NB4 (cell line): ENCODE measurements at regions not wholly inside any gene's neighbourhood (a gene's known extent, or its start where the extent isn't known, plus 50 kb on each side); places are given as distances from the start of the nearest gene placed in this dataset.

Source experiments
- DNase-seq: peaks from one replicate; pipeline ENCODE4 v3.0.0; 2010; ENCODE audit warnings: low read depth
- H3K4me3 ChIP-seq: one replicate; pipeline ENCODE4 v1.5.1; 2011; ENCODE audit warnings: mild to moderate bottlenecking, low read depth, low read length, moderate library complexity
- CTCF ChIP-seq: IDR thresholded peaks from one replicate; pipeline ENCODE4 v1.5.1; 2012; ENCODE audit warnings: low read depth, low read length
- MAX ChIP-seq: IDR thresholded peaks from 2 replicates; pipeline ENCODE4 v1.6.1; 2011; ENCODE audit warnings: low read depth, low read length
- MYC ChIP-seq: IDR thresholded peaks from 2 replicates; pipeline ENCODE4 v1.6.1; 2011; ENCODE audit warnings: low read depth, low read length
- POLR2A ChIP-seq: IDR thresholded peaks from 2 replicates; pipeline ENCODE4 v1.6.1; 2011; ENCODE audit warnings: mild to moderate bottlenecking; ENCODE audit not compliant: insufficient read length; ENCODE audit errors: extremely low read depth

- DNase-seq = no peak
- TF ChIP-seq CTCF = no peak
These were observed 76.7 kb upstream of the SLCO1B1 start for GRCh38 chr12:21054334-21054733.

GRCh38 chr12:21065845-21066244, 65.1 kb upstream of the SLCO1B1 start:
- peak; percentile 35 for DNase-seq
- TF ChIP-seq CTCF (peak; percentile 35), POLR2A (no peak)
- no peak overlapping the region for H3K4me3 ChIP-seq

More at GRCh38 chr12:21054334-21054733, 76.7 kb upstream of the SLCO1B1 start:
- H3K4me3 ChIP-seq = no peak overlapping the region

- DNase-seq = no peak
- TF ChIP-seq MYC (no peak), MAX (no peak), CTCF (no peak), POLR2A (no peak)
- H3K4me3 ChIP-seq = no peak overlapping the region
These were observed 57.9 kb upstream of the SLCO1B1 start for GRCh38 chr12:21073129-21073528.

GRCh38 chr12:21073822-21074460, 57.1 kb upstream of the SLCO1B1 start:
- TF ChIP-seq CTCF (no peak), MAX (no peak), MYC (no peak), POLR2A (no peak)
- DNase-seq = peak; percentile 9
- no peak overlapping the region for H3K4me3 ChIP-seq
